MCF 10A (cell line): ENCODE measurements at regions not wholly inside any gene's neighbourhood (a gene's known extent, or its start where the extent isn't known, plus 50 kb on each side); places are given as distances from the start of the nearest gene placed in this dataset.

ENCODE experiments used
- BruUV-seq: library from RNA; stranded (reverse); fragments of 400-500 nt; replicated peaks from 2 replicates; lab custom pipeline; 2021; lab: Mats Ljungman, UMichigan
- CTCF ChIA-PET: fragments of 300-600 bp; sonication (Branson Sonifier 250); formaldehyde crosslinking; extraction: SDS; loops from one replicate; lab custom pipeline; 2021; ENCODE audit warnings: antibody characterized with exemption, inconsistent platforms; lab: Yijun Ruan, JAX
- POLR2A ChIA-PET: fragments of 300-600, 350-650 bp; sonication (Branson Sonifier 250); formaldehyde crosslinking; extraction: SDS; loops from one replicate; lab custom pipeline; 2020; ENCODE audit warnings: antibody characterized with exemption, inconsistent platforms; lab: Yijun Ruan, JAX
- DNase-seq: peaks from one replicate; pipeline ENCODE4 v3.0.0-alpha.2; 2018; ENCODE audit not compliant: unreplicated experiment
- H3K27ac Mint-ChIP-seq: one replicate; pipeline ENCODE4 v1.8.0; 2022; ENCODE audit warnings: mild to moderate bottlenecking, low read depth, mixed read lengths; ENCODE audit not compliant: unreplicated experiment
- H3K27me3 Mint-ChIP-seq: one replicate; pipeline ENCODE4 v1.8.0; 2022; ENCODE audit warnings: mixed read lengths; ENCODE audit not compliant: insufficient read depth, unreplicated experiment
- H3K36me3 Mint-ChIP-seq: one replicate; pipeline ENCODE4 v1.8.0; 2022; ENCODE audit warnings: mild to moderate bottlenecking, moderate library complexity, mixed read lengths; ENCODE audit not compliant: insufficient read depth, unreplicated experiment
- H3K4me1 Mint-ChIP-seq: one replicate; pipeline ENCODE4 v1.8.0; 2022; ENCODE audit warnings: mixed read lengths; ENCODE audit not compliant: insufficient read depth, unreplicated experiment
- H3K4me3 Mint-ChIP-seq: one replicate; pipeline ENCODE4 v1.8.0; 2022; ENCODE audit warnings: mild to moderate bottlenecking, moderate library complexity, mixed read lengths; ENCODE audit not compliant: unreplicated experiment
- H3K9me3 Mint-ChIP-seq: one replicate; pipeline ENCODE4 v1.8.0; 2022; ENCODE audit warnings: mixed read lengths; ENCODE audit not compliant: unreplicated experiment
- CTCF ChIP-seq: fragments of 200-600 bp; IDR thresholded peaks from one replicate; pipeline ENCODE4 v1.8.0; 2022; ENCODE audit warnings: antibody characterized with exemption, mild to moderate bottlenecking; ENCODE audit not compliant: unreplicated experiment
- intact Hi-C: fragments of 100-400 bp; cut with micrococcal nuclease; formaldehyde crosslinking; loops from 2 replicates; pipeline ENCODE4 v1.14.1; 2022

- Mint-ChIP-seq H3K9me3 (peaks cover 5% of the 10 kb centered on the region), H3K27ac (no peak overlapping the region), H3K27me3 (no peaks in the 10 kb centered on the region), H3K4me1 (no peaks in the 10 kb centered on the region), H3K4me3 (no peak overlapping the region), H3K36me3 (no peaks in the 10 kb centered on the region)
- ChIA-PET CTCF (interaction anchor here (0.6 kb wide), 1 partner anchor 205 kb away, joined by 4 read pairs; no protein-coding TSS in a partner anchor), POLR2A (no interaction called here)
- BruUV-seq = no TSS peak
- intact Hi-C loops = no loop called here
- no peak for TF ChIP-seq CTCF
- no peak for DNase-seq
These were observed 182.2 kb downstream of the ZNF486 start for GRCh38 chr19:20349206-20349605.

GRCh38 chr19:20339444-20339843 is 172.4 kb downstream of the ZNF486 start:
- ChIA-PET CTCF (interaction anchor here (0.6 kb wide), 1 partner anchor 47 kb away, joined by 3 read pairs; no protein-coding TSS in a partner anchor), POLR2A (interaction anchor here (0.7 kb wide), 1 partner anchor 364 kb away, joined by 5 read pairs; no protein-coding TSS in a partner anchor)
- no peak for DNase-seq
- Mint-ChIP-seq H3K4me1 (no peaks in the 10 kb centered on the region), H3K27me3 (no peaks in the 10 kb centered on the region), H3K27ac (no peak overlapping the region), H3K36me3 (no peaks in the 10 kb centered on the region), H3K4me3 (no peak overlapping the region), H3K9me3 (peaks cover 10% of the 10 kb centered on the region)
- TF ChIP-seq CTCF = no peak
- no TSS peak for BruUV-seq
- intact Hi-C loops = no loop called here

- no peak for TF ChIP-seq CTCF
These were observed 167.7 kb downstream of the ZNF486 start for GRCh38 chr19:20334760-20335159.

GRCh38 chr19:20333508-20333907 is 166.5 kb downstream of the ZNF486 start:
- ChIA-PET POLR2A (no interaction called here), CTCF (no interaction called here)
- Mint-ChIP-seq H3K4me3 (no peak overlapping the region), H3K27ac (no peak overlapping the region), H3K36me3 (no peaks in the 10 kb centered on the region), H3K4me1 (no peaks in the 10 kb centered on the region), H3K9me3 (peaks cover 7% of the 10 kb centered on the region), H3K27me3 (no peaks in the 10 kb centered on the region)
- intact Hi-C loops = no loop called here
- BruUV-seq = no TSS peak
- DNase-seq = no peak
- TF ChIP-seq CTCF = no peak

More at GRCh38 chr19:20334760-20335159, 167.7 kb downstream of the ZNF486 start:
- Mint-ChIP-seq H3K4me3 (no peak overlapping the region), H3K9me3 (peaks cover 9% of the 10 kb centered on the region), H3K4me1 (no peaks in the 10 kb centered on the region), H3K27me3 (no peaks in the 10 kb centered on the region), H3K36me3 (no peaks in the 10 kb centered on the region), H3K27ac (no peak overlapping the region)
- POLR2A ChIA-PET = no interaction called here
- CTCF ChIA-PET = interaction anchor here (0.6 kb wide), 1 partner anchor 52 kb away, joined by 4 read pairs; no protein-coding TSS in a partner anchor
- intact Hi-C loops = no loop called here
- DNase-seq = no peak
- BruUV-seq = no TSS peak
